Liver (tissue), 8 donors: ENCODE measurements at regions not wholly inside any gene's neighbourhood (a gene's known extent, or its start where the extent isn't known, plus 50 kb on each side); places are given as distances from the start of the nearest gene placed in this dataset.

Experiments
- DNase-seq: peaks from one replicate; pipeline ENCODE4 v3.0.0-alpha.2; 2017; ENCODE audit warnings: low spot score
- H3K27ac ChIP-seq, 2 donors: one replicate each; pipeline ENCODE4 v1.7.0; 2013; ENCODE audit warnings: inconsistent platforms in 2 of 2, low read length in 2 of 2, control low read depth in 1 of 2, low read depth in 1 of 2, mild to moderate bottlenecking in 1 of 2
- H3K27me3 ChIP-seq, 4 donors: one replicate each; pipeline versions ENCODE4 v1.6.1 to v1.7.0; 2013; ENCODE audit warnings: low read length in 3 of 4, inconsistent platforms in 1 of 4, mild to moderate bottlenecking in 1 of 4, moderate library complexity in 1 of 4; ENCODE audit not compliant: control insufficient read depth in 4 of 4, insufficient read depth in 4 of 4
- H3K36me3 ChIP-seq, 4 donors: one replicate each; pipeline versions ENCODE4 v1.6.1 to v1.7.0; 2013; ENCODE audit warnings: low read length in 3 of 4, mild to moderate bottlenecking in 3 of 4, low read depth in 1 of 4, moderate library complexity in 1 of 4; ENCODE audit not compliant: control insufficient read depth in 4 of 4, insufficient read depth in 3 of 4
- H3K4me1 ChIP-seq, 4 donors: one replicate each; pipeline versions ENCODE4 v1.6.1 to v1.7.0; 2013; ENCODE audit warnings: low read length in 3 of 4, mild to moderate bottlenecking in 3 of 4, moderate library complexity in 1 of 4; ENCODE audit not compliant: control insufficient read depth in 4 of 4, insufficient read depth in 4 of 4
- H3K4me3 ChIP-seq, 3 donors: one replicate each; pipeline versions ENCODE4 v1.6.1 to v1.7.0; 2013; ENCODE audit warnings: low read length in 3 of 3, control low read depth in 1 of 3, low read depth in 1 of 3, mild to moderate bottlenecking in 1 of 3
- H3K9ac ChIP-seq, 2 donors: one replicate each; pipeline ENCODE4 v1.7.0; 2013; ENCODE audit warnings: low read length in 2 of 2, mild to moderate bottlenecking in 2 of 2, moderate library complexity in 2 of 2, control low read depth in 1 of 2, low read depth in 1 of 2
- H3K9me3 ChIP-seq, 4 donors: one replicate each; pipeline versions ENCODE4 v1.6.1 to v1.7.0; 2013; ENCODE audit warnings: low read length in 3 of 4; ENCODE audit not compliant: control insufficient read depth in 4 of 4
- ATF3 ChIP-seq: IDR thresholded peaks from 2 replicates; pipeline ENCODE4 v1.6.1; 2016; ENCODE audit warnings: antibody characterized with exemption
- EGR1 ChIP-seq, 2 donors: IDR thresholded peaks; 2 replicates each; pipeline ENCODE4 v1.6.1; 2016 to 2018; ENCODE audit warnings: antibody characterized with exemption in 2 of 2, low read depth in 2 of 2
- FOXA1 ChIP-seq: IDR thresholded peaks from 2 replicates; pipeline ENCODE4 v1.6.1; 2016; ENCODE audit warnings: antibody characterized with exemption
- FOXA2 ChIP-seq: IDR thresholded peaks from 2 replicates; pipeline ENCODE4 v1.6.1; 2016; ENCODE audit warnings: antibody characterized with exemption
- GABPA ChIP-seq, 2 donors: IDR thresholded peaks in 1 of 2; conservative IDR thresholded peaks in 1 of 2; 2 replicates each; pipeline ENCODE4 v1.6.1; 2016; ENCODE audit warnings: antibody characterized with exemption in 2 of 2, mild to moderate bottlenecking in 1 of 2, moderate library complexity in 1 of 2
- HNF4A ChIP-seq, 2 donors: conservative IDR thresholded peaks; 2 replicates each; pipeline ENCODE4 v1.6.1; 2016; ENCODE audit warnings: antibody characterized with exemption in 2 of 2, mild to moderate bottlenecking in 2 of 2
- HNF4G ChIP-seq: IDR thresholded peaks from 2 replicates; pipeline ENCODE4 v1.6.1; 2016; ENCODE audit warnings: antibody characterized with exemption
- JUND ChIP-seq, 2 donors: IDR thresholded peaks; 2 replicates each; pipeline ENCODE4 v1.6.1; 2016; ENCODE audit warnings: antibody characterized with exemption in 2 of 2
- NR2F2 ChIP-seq: IDR thresholded peaks from 2 replicates; pipeline ENCODE4 v1.6.1; 2016; ENCODE audit warnings: antibody characterized with exemption
- RAD21 ChIP-seq, 2 donors: IDR thresholded peaks; 2 replicates each; pipeline ENCODE4 v1.6.1; 2016; ENCODE audit warnings: antibody characterized with exemption in 2 of 2, mild to moderate bottlenecking in 2 of 2
- REST ChIP-seq: IDR thresholded peaks from 2 replicates; pipeline ENCODE4 v1.6.1; 2016; ENCODE audit warnings: antibody characterized with exemption, mild to moderate bottlenecking
- RXRA ChIP-seq, 2 donors: IDR thresholded peaks; 2 replicates each; pipeline ENCODE4 v1.6.1; 2017 to 2018; ENCODE audit warnings: antibody characterized with exemption in 2 of 2, mild to moderate bottlenecking in 1 of 2
- SP1 ChIP-seq: IDR thresholded peaks from 2 replicates; pipeline ENCODE4 v1.6.1; 2018; ENCODE audit warnings: antibody characterized with exemption, mild to moderate bottlenecking
- TAF1 ChIP-seq: conservative IDR thresholded peaks from 2 replicates; pipeline ENCODE4 v1.6.1; 2016; ENCODE audit warnings: antibody characterized with exemption, mild to moderate bottlenecking
- YY1 ChIP-seq: IDR thresholded peaks from 2 replicates; pipeline ENCODE4 v1.6.1; 2016; ENCODE audit warnings: antibody characterized with exemption, mild to moderate bottlenecking
- WGBS: extraction: QIAGEN DNeasy Blood & Tissue Kit; methylation state at CpG from one replicate; pipeline ENCODE4 v1.1.7; 2013; 5-methylcytosine and 5-hydroxymethylcytosine counted together
- TF ChIP-seq, protein P1 (sequence below): fragments of 150-350 bp; IDR thresholded peaks from 2 replicates; pipeline ENCODE4 v1.5.1; 2017; ENCODE audit warnings: improper control_type of control experiment, low read depth, low read length; ENCODE audit not compliant: missing input control
- donor health status: healthy.
- donor health status: healthy.
- donor health status: healthy.
- donor health status: healthy.
- donor health status: healthy.

DNA sequence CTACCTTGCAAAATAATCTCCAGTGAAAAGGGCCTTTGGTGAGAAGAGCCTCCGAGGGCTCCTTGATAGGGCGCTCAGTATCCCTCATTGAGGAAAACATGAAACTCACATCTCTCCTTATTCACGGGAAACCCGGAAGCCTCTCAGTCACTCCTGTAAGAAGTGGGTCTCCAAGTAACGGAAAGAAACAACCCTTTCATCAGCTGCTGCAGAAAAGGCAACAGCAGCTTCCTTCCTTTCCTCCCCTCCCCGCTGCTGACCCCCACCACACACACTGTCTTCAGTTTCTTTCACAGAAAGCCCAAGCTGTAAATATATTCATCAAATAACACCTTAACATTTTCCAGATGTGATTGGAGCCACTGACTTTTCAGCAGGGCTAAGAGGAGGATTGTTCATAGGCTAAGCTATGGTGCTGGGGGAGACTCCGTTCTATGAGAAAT, 81.4 kb downstream of the C9orf152 start:
- H3K9ac ChIP-seq = no peak overlapping the region
- no peaks in the 10 kb centered on the region for H3K9me3 ChIP-seq
- no peaks in the 10 kb centered on the region for H3K27me3 ChIP-seq
- TF ChIP-seq GABPA (IDR thresholded peaks at IDR 0.05 in 1 of 2, conservative IDR thresholded peaks at IDR 0.05 in 1 of 2) = no peak
- TF ChIP-seq REST = no peak
- peak; percentile 1 for TF ChIP-seq YY1
- no peak for TF ChIP-seq EGR1 (IDR thresholded peaks at IDR 0.05; ENCODE audit: low read depth in 2 of 2)
- TF ChIP-seq HNF4G = no peak
- TF ChIP-seq NR2F2 = no peak
- TF ChIP-seq FOXA1 = no peak
- no peak for TF ChIP-seq JUND (IDR thresholded peaks at IDR 0.05)
- H3K4me3 ChIP-seq = no peak overlapping the region
- no peaks in the 10 kb centered on the region for H3K36me3 ChIP-seq
- H3K27ac ChIP-seq = peak overlapping the region; percentile 31 to 45
- 69% methylated on average over 7 of the region's 7 CpGs for WGBS
- no peak for DNase-seq
- H3K4me1 ChIP-seq = peaks cover 4 to 32% (median 18%) of the 10 kb centered on the region in 4 donors

DNA sequence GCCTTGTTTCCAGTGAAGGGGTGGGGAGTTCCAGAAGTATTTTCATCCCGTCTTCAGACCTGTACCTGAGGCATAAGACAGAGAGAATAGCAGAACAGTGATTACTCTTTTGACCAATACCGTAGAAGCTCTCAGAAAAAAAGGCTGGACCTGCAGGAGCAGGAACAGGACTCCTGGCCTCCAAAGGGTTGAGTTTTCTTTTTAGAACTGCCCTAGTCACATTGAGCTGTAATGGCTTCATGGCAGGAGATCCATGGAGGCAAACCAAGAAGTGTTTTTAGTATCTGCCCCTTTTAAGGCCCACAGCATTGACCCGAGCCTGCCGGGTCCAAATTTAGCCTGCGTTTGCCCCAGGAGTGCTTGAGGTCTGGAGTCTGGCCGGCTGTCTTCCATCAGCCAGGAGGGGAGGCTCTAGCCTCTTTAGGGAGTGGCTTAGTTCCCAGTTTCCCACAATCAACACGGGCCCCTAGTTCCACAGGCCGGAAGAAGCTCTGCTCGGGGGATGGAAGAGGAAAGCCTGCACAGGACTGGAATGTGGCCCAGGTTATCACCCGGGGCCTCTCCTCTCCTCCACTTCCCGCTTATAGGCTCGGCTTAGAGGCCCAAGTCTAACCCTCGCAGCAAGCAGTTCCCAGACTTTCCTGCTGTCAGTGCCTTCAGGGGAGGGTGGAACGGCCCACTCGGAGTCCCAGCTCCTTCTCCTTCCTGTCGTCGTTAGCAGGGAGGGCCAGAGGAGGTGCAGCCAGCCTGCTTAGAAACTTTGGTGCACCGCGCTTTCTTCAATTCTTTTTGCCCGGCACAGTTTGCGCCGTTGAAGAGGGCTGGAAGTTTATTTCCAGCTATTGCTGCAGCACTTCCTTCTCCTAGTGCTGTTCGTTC, 80.7 kb downstream of the C9orf152 start:
- no peak for DNase-seq
- peaks cover 4 to 32% (median 18%) of the 10 kb centered on the region in 4 donors for H3K4me1 ChIP-seq

More for the DNA sequence above, 80.7 kb downstream of the C9orf152 start:
- H3K4me3 ChIP-seq = no peak overlapping the region
- TF ChIP-seq ATF3 = no peak
- no peak for TF ChIP-seq HNF4G
- TF ChIP-seq, protein P1, sequence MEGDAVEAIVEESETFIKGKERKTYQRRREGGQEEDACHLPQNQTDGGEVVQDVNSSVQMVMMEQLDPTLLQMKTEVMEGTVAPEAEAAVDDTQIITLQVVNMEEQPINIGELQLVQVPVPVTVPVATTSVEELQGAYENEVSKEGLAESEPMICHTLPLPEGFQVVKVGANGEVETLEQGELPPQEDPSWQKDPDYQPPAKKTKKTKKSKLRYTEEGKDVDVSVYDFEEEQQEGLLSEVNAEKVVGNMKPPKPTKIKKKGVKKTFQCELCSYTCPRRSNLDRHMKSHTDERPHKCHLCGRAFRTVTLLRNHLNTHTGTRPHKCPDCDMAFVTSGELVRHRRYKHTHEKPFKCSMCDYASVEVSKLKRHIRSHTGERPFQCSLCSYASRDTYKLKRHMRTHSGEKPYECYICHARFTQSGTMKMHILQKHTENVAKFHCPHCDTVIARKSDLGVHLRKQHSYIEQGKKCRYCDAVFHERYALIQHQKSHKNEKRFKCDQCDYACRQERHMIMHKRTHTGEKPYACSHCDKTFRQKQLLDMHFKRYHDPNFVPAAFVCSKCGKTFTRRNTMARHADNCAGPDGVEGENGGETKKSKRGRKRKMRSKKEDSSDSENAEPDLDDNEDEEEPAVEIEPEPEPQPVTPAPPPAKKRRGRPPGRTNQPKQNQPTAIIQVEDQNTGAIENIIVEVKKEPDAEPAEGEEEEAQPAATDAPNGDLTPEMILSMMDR = no peak
- TF ChIP-seq RXRA (IDR thresholded peaks at IDR 0.05) = peak; percentile 43 to 52
- no peak for TF ChIP-seq HNF4A (conservative IDR thresholded peaks at IDR 0.05)
- peak; percentile 96 for TF ChIP-seq NR2F2
- peak; percentile 44 for TF ChIP-seq SP1
- no peak for TF ChIP-seq YY1
- TF ChIP-seq TAF1 = no peak
- no peak for TF ChIP-seq FOXA2
- TF ChIP-seq RAD21 (IDR thresholded peaks at IDR 0.05) = peak in 1 of 2 donors; percentile 39
- TF ChIP-seq JUND (IDR thresholded peaks at IDR 0.05) = no peak
- 73% methylated on average over 23 of the region's 23 CpGs for WGBS
- H3K9me3 ChIP-seq = no peaks in the 10 kb centered on the region
- no peaks in the 10 kb centered on the region for H3K27me3 ChIP-seq
- no peak overlapping the region for H3K9ac ChIP-seq
- H3K36me3 ChIP-seq = no peaks in the 10 kb centered on the region
- H3K27ac ChIP-seq = peak overlapping the region; percentile 31 to 45
